ENCODE measurements at regions not wholly inside any gene's neighbourhood (a gene's known extent, or its start where the extent isn't known, plus 50 kb on each side); places are given as distances from the start of the nearest gene placed in this dataset.
A peak's percentile ranks its signal among the peaks of the same experiment; 100 is the strongest.

GRCh38 chr5:78726571-78726970, 78.0 kb upstream of the LHFPL2 start:
- no peak overlapping the region for H2AFZ ChIP-seq (ENCODE audit: low read length)
- no peaks in the 10 kb centered on the region for H4K20me1 ChIP-seq (ENCODE audit: control insufficient read depth, extremely low read depth, insufficient read depth, low read length)
- H3K4me2 ChIP-seq (ENCODE audit: extremely low read depth, insufficient read depth, low read length), result no peak overlapping the region
- H3K4me1 ChIP-seq (ENCODE audit: control insufficient read depth, extremely low read depth, insufficient read depth, low read length), result no peaks in the 10 kb centered on the region
- H3K9ac ChIP-seq (ENCODE audit: insufficient read depth, low read length), result no peak overlapping the region
- H3K36me3 ChIP-seq (ENCODE audit: control insufficient read depth, insufficient read depth, low read length), result no peaks in the 10 kb centered on the region
- H3K79me2 ChIP-seq (ENCODE audit: control insufficient read depth, insufficient read depth, low read length), result no peaks in the 10 kb centered on the region
- DNase-seq (ENCODE audit: low read depth in 2 of 2), result peak in 1 of 2 donors; percentile 57
- H3K9me3 ChIP-seq (ENCODE audit: control insufficient read depth, insufficient read depth, low read depth, low read length), result no peaks in the 10 kb centered on the region
- TF ChIP-seq EZH2 (IDR thresholded peaks at IDR 0.05; ENCODE audit: low read length, missing control alignments) (no peak), CTCF (conservative IDR thresholded peaks at IDR 0.05 in 1 of 2, IDR thresholded peaks at IDR 0.05 in 1 of 2; ENCODE audit: low read depth in 1 of 2, low read length in 2 of 2) (no peak)
- H3K27ac ChIP-seq (ENCODE audit: insufficient read depth, low read length), result no peak overlapping the region
- H3K4me3 ChIP-seq (replicated peaks in 1 of 4; ENCODE audit: control extremely low read depth in 1 of 4, insufficient read depth in 1 of 4, low read depth in 3 of 4, low read length in 4 of 4), result no peak overlapping the region
- H3K27me3 ChIP-seq (ENCODE audit: control insufficient read depth, insufficient read depth, low read length), result no peaks in the 10 kb centered on the region

GRCh38 chr5:78726003-78726402, 77.4 kb upstream of the LHFPL2 start:
- TF ChIP-seq EZH2 (IDR thresholded peaks at IDR 0.05; ENCODE audit: low read length, missing control alignments) (no peak), CTCF (conservative IDR thresholded peaks at IDR 0.05 in 1 of 2, IDR thresholded peaks at IDR 0.05 in 1 of 2; ENCODE audit: low read depth in 1 of 2, low read length in 2 of 2) (no peak)
- Histone ChIP-seq H3K9ac (ENCODE audit: insufficient read depth, low read length) (no peak overlapping the region), H3K4me3 (replicated peaks in 1 of 4; ENCODE audit: control extremely low read depth in 1 of 4, insufficient read depth in 1 of 4, low read depth in 3 of 4, low read length in 4 of 4) (no peak overlapping the region), H3K9me3 (ENCODE audit: control insufficient read depth, insufficient read depth, low read depth, low read length) (no peaks in the 10 kb centered on the region), H4K20me1 (ENCODE audit: control insufficient read depth, extremely low read depth, insufficient read depth, low read length) (no peaks in the 10 kb centered on the region), H3K27ac (ENCODE audit: insufficient read depth, low read length) (no peak overlapping the region), H3K4me2 (ENCODE audit: extremely low read depth, insufficient read depth, low read length) (no peak overlapping the region), H3K79me2 (ENCODE audit: control insufficient read depth, insufficient read depth, low read length) (no peaks in the 10 kb centered on the region), H2AFZ (ENCODE audit: low read length) (no peak overlapping the region), H3K4me1 (ENCODE audit: control insufficient read depth, extremely low read depth, insufficient read depth, low read length) (no peaks in the 10 kb centered on the region), H3K27me3 (ENCODE audit: control insufficient read depth, insufficient read depth, low read length) (no peaks in the 10 kb centered on the region), H3K36me3 (ENCODE audit: control insufficient read depth, insufficient read depth, low read length) (no peaks in the 10 kb centered on the region)
- no peak for DNase-seq (ENCODE audit: low read depth in 2 of 2)

- no peak overlapping the region for H2AFZ ChIP-seq (ENCODE audit: low read length)
- no peak overlapping the region for H3K27ac ChIP-seq (ENCODE audit: insufficient read depth, low read length)
- H3K79me2 ChIP-seq (ENCODE audit: control insufficient read depth, insufficient read depth, low read length), result no peaks in the 10 kb centered on the region
- H3K4me1 ChIP-seq (ENCODE audit: control insufficient read depth, extremely low read depth, insufficient read depth, low read length), result no peaks in the 10 kb centered on the region
- H3K36me3 ChIP-seq (ENCODE audit: control insufficient read depth, insufficient read depth, low read length), result no peaks in the 10 kb centered on the region
- TF ChIP-seq CTCF (conservative IDR thresholded peaks at IDR 0.05 in 1 of 2, IDR thresholded peaks at IDR 0.05 in 1 of 2; ENCODE audit: low read depth in 1 of 2, low read length in 2 of 2), result no peak
- TF ChIP-seq EZH2 (IDR thresholded peaks at IDR 0.05; ENCODE audit: low read length, missing control alignments), result no peak
- H4K20me1 ChIP-seq (ENCODE audit: control insufficient read depth, extremely low read depth, insufficient read depth, low read length), result no peaks in the 10 kb centered on the region
- no peak overlapping the region for H3K9ac ChIP-seq (ENCODE audit: insufficient read depth, low read length)
- H3K9me3 ChIP-seq (ENCODE audit: control insufficient read depth, insufficient read depth, low read depth, low read length), result no peaks in the 10 kb centered on the region
- H3K4me2 ChIP-seq (ENCODE audit: extremely low read depth, insufficient read depth, low read length), result no peak overlapping the region
- H3K27me3 ChIP-seq (ENCODE audit: control insufficient read depth, insufficient read depth, low read length), result no peaks in the 10 kb centered on the region
- no peak for DNase-seq (ENCODE audit: low read depth in 2 of 2)
- H3K4me3 ChIP-seq (replicated peaks in 1 of 4; ENCODE audit: control extremely low read depth in 1 of 4, insufficient read depth in 1 of 4, low read depth in 3 of 4, low read length in 4 of 4), result no peak overlapping the region
Observed at GRCh38 chr5:78724061-78724460, 75.5 kb upstream of the LHFPL2 start.
